Body of pancreas (tissue), 4 donors: ENCODE measurements at regions not wholly inside any gene's neighbourhood (a gene's known extent, or its start where the extent isn't known, plus 50 kb on each side); places are given as distances from the start of the nearest gene placed in this dataset.

Source experiments
- POLR2A ChIP-seq, 3 donors: fragments of 450-650 bp; IDR thresholded peaks; one replicate each; pipeline ENCODE4 v1.6.1; 2016; ENCODE audit warnings: antibody characterized with exemption in 3 of 3, mild to moderate bottlenecking in 2 of 3
- TF ChIP-seq, protein P1 (sequence below), 7 experiments: fragments of 450-650 bp in 4 of 7; fragments of 200-600 bp in 3 of 7; sonication (generic) in 3 of 7; IDR thresholded peaks; one replicate each; pipeline ENCODE4 v1.5.1; 2016 to 2019; ENCODE audit warnings: antibody characterized with exemption in 7 of 7

DNA sequence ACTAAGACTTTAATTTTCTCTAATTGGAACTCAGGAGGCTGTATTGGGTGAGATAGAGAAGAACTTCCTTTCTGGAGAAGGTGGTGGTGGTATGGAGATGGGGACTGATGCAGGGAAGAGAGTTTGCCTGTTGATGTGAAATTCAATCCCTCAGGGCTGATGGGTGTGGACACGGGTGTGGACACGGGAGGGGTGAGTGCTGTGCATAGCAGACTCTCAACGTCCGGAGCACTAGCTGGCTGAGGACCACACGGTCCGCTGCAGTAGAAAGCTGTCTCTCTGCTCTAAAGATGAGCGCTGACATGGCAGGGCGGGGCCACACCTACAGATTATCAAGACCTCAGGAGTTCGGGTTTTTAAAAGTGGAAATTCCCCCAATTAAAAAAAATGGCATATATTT is 148.5 kb upstream of the PITRM1 start:
- TF ChIP-seq, protein P1, sequence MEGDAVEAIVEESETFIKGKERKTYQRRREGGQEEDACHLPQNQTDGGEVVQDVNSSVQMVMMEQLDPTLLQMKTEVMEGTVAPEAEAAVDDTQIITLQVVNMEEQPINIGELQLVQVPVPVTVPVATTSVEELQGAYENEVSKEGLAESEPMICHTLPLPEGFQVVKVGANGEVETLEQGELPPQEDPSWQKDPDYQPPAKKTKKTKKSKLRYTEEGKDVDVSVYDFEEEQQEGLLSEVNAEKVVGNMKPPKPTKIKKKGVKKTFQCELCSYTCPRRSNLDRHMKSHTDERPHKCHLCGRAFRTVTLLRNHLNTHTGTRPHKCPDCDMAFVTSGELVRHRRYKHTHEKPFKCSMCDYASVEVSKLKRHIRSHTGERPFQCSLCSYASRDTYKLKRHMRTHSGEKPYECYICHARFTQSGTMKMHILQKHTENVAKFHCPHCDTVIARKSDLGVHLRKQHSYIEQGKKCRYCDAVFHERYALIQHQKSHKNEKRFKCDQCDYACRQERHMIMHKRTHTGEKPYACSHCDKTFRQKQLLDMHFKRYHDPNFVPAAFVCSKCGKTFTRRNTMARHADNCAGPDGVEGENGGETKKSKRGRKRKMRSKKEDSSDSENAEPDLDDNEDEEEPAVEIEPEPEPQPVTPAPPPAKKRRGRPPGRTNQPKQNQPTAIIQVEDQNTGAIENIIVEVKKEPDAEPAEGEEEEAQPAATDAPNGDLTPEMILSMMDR (IDR thresholded peaks at IDR 0.05) = no peak
- no peak for TF ChIP-seq POLR2A (IDR thresholded peaks at IDR 0.05)
